DMS53 treated with DMSO at 0.1 percent for 48 hours (cell line): ENCODE measurements at regions not wholly inside any gene's neighbourhood (a gene's known extent, or its start where the extent isn't known, plus 50 kb on each side); places are given as distances from the start of the nearest gene placed in this dataset.
"Not testable (repeated sequence)": the region's sequence is repeated elsewhere in the genome, so short reads cannot be mapped to it uniquely, and the experiment has no call there.

Source experiments
- DNase-seq: peaks from one replicate; lab custom pipeline; 2025; ENCODE audit not compliant: unreplicated experiment; lab: John Stamatoyannopoulos, UW

DNA sequence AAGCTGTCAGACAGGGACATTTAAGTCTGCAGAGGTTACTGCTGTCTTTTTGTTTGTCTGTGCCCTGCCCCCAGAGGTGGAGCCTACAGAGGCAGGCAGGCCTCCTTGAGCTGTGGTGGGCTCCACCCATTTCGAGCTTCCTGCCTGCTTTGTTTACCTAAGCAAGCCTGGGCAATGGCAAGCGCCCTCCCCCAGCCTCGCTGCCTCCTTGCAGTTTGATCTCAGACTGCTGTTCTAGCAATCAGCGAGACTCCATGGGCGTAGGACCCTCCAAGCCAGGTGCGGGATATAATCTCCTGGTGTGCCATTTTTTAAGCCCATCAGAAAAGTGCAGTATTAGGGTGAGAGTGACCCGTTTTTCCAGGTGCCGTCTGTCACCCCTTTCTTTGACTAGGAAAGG, 53.6 kb upstream of the EDA2R start:
- DNase-seq, result not testable (repeated sequence)
